CD4-positive, CD25-positive, alpha-beta regulatory T cell (primary cell): ENCODE measurements at regions not wholly inside any gene's neighbourhood (a gene's known extent, or its start where the extent isn't known, plus 50 kb on each side); places are given as distances from the start of the nearest gene placed in this dataset.

ENCODE experiments used
- ATAC-seq, 2 donors: fragments of 150-1000 bp; cut with Tn5 transposase; one replicate each; pipeline ENCODE4 v1.10.0; 2021; ENCODE audit warnings: low read depth in 2 of 2, moderate number of reproducible peaks in 2 of 2, moderate library complexity in 1 of 2
- DNase-seq, 3 donors: peaks; one replicate each; pipeline versions ENCODE4 v3.0.0 to v3.0.0-alpha.2; 2012 to 2022; ENCODE audit warnings: mixed read lengths in 1 of 3
- H3K27ac ChIP-seq: one replicate; pipeline ENCODE4 v1.7.0; 2013; ENCODE audit warnings: mild to moderate bottlenecking, low read length; ENCODE audit not compliant: insufficient read depth, poor library complexity, severe bottlenecking
- H3K27me3 ChIP-seq: one replicate; pipeline ENCODE4 v1.7.0; 2013; ENCODE audit warnings: low read length; ENCODE audit not compliant: control insufficient read depth, insufficient read depth
- H3K36me3 ChIP-seq: one replicate; pipeline ENCODE4 v1.7.0; 2013; ENCODE audit warnings: mild to moderate bottlenecking, low read length, moderate library complexity; ENCODE audit not compliant: control insufficient read depth, insufficient read depth
- H3K4me1 ChIP-seq: 2 replicates; pipeline ENCODE4 v1.7.0; 2013; ENCODE audit warnings: mild to moderate bottlenecking, low read length; ENCODE audit not compliant: insufficient read depth, control insufficient read depth, poor library complexity, severe bottlenecking
- H3K4me3 ChIP-seq: one replicate; pipeline ENCODE4 v1.7.0; 2013; ENCODE audit warnings: low read depth, mild to moderate bottlenecking, low read length, moderate library complexity
- H3K9me3 ChIP-seq, 2 experiments: 1 replicate in 1 of 2; 2 replicates in 1 of 2; pipeline ENCODE4 v1.7.0; 2013; ENCODE audit warnings: low read length in 2 of 2, mild to moderate bottlenecking in 1 of 2, moderate library complexity in 1 of 2; ENCODE audit not compliant: control insufficient read depth in 2 of 2
- H3K27ac Mint-ChIP-seq, 3 donors: one replicate each; pipeline ENCODE4 v1.8.0; 2020 to 2022; ENCODE audit warnings: mild to moderate bottlenecking in 3 of 3, mixed read lengths in 3 of 3, moderate library complexity in 2 of 3
- H3K27me3 Mint-ChIP-seq: one replicate; pipeline ENCODE4 v1.8.0; 2022; ENCODE audit warnings: mild to moderate bottlenecking, mixed read lengths
- H3K36me3 Mint-ChIP-seq: one replicate; pipeline ENCODE4 v1.8.0; 2020; ENCODE audit warnings: mixed read lengths
- H3K4me1 Mint-ChIP-seq, 4 donors: one replicate each; pipeline ENCODE4 v1.8.0; 2020 to 2022; ENCODE audit warnings: mixed read lengths in 4 of 4, mild to moderate bottlenecking in 1 of 4
- H3K4me3 Mint-ChIP-seq, 4 donors: one replicate each; pipeline ENCODE4 v1.8.0; 2020 to 2022; ENCODE audit warnings: mild to moderate bottlenecking in 4 of 4, mixed read lengths in 4 of 4, moderate library complexity in 3 of 4
- H3K9me3 Mint-ChIP-seq, 7 donors: one replicate each; pipeline ENCODE4 v1.8.0; 2020 to 2022; ENCODE audit warnings: mixed read lengths in 7 of 7, mild to moderate bottlenecking in 3 of 7, moderate library complexity in 2 of 7

- no peaks in the 10 kb centered on the region for H3K27me3 ChIP-seq
- no peak overlapping the region for H3K27ac Mint-ChIP-seq
- H3K9me3 Mint-ChIP-seq = peaks cover 0 to 3% (median 0%) of the 10 kb centered on the region in 7 donors
- no peaks in the 10 kb centered on the region for H3K4me1 ChIP-seq
- H3K27me3 Mint-ChIP-seq = no peaks in the 10 kb centered on the region
- H3K36me3 Mint-ChIP-seq = no peaks in the 10 kb centered on the region
- H3K27ac ChIP-seq = no peak overlapping the region
- no peaks in the 10 kb centered on the region for H3K4me1 Mint-ChIP-seq
- ATAC-seq (no peak), DNase-seq (no peak)
- no peaks in the 10 kb centered on the region for H3K36me3 ChIP-seq
- H3K9me3 ChIP-seq = no peaks in the 10 kb centered on the region
- no peak overlapping the region for H3K4me3 ChIP-seq
- no peak overlapping the region for H3K4me3 Mint-ChIP-seq
These were observed 268.7 kb upstream of the AGTR1 start for GRCh38 chr3:148428862-148429605.

DNA sequence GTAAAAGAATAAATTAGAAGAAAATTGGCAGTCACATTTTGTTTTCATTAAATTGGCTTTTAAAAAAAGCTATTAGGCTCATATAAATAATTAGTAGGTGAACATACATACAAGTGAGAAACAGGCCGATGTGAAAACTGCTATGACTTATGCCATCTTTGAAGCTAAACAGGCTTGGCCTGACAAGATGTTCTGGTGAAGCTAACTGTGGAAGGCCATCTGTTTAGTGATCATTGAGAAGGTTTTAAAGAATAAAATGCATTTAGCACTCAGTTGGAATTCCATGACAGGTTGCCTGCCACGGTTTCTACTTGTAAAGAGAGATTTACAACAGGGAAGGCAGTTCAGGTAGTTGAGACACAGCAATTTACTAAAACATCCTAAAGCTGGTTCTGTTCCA, 264.0 kb upstream of the AGTR1 start:
- DNase-seq (no peak), ATAC-seq (no peak)
- Mint-ChIP-seq H3K4me1 (no peaks in the 10 kb centered on the region), H3K27ac (no peak overlapping the region), H3K36me3 (no peaks in the 10 kb centered on the region), H3K4me3 (no peak overlapping the region), H3K27me3 (no peaks in the 10 kb centered on the region), H3K9me3 (peaks cover 0 to 3% (median 0%) of the 10 kb centered on the region in 7 donors)
- Histone ChIP-seq H3K4me1 (no peaks in the 10 kb centered on the region), H3K9me3 (no peaks in the 10 kb centered on the region), H3K36me3 (no peaks in the 10 kb centered on the region), H3K4me3 (no peak overlapping the region), H3K27ac (no peak overlapping the region), H3K27me3 (no peaks in the 10 kb centered on the region)

DNA sequence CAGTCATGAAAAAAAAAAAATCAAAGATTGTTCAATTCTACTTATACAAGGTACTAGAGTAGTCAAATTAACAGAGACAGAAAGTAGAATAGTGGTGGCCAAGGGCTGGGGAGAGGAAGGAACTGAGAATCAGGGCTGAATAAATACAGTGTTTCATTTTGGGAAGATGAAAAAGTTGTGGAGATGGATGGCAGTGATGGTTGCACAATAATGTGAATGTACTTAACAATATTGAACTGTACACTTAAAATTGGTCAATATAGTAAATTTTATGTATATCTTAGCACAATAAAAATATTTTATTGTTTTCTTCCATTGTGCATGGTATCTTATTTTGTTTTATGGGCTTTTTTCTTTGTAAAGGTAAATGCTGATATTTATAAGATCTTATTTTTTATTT, 262.2 kb upstream of the AGTR1 start:
- Mint-ChIP-seq H3K27me3 (no peaks in the 10 kb centered on the region), H3K27ac (no peak overlapping the region), H3K4me3 (no peak overlapping the region), H3K4me1 (no peaks in the 10 kb centered on the region), H3K9me3 (peaks cover 0 to 5% (median 0%) of the 10 kb centered on the region in 7 donors), H3K36me3 (no peaks in the 10 kb centered on the region)
- Histone ChIP-seq H3K9me3 (no peaks in the 10 kb centered on the region), H3K27me3 (no peaks in the 10 kb centered on the region), H3K27ac (no peak overlapping the region), H3K36me3 (no peaks in the 10 kb centered on the region), H3K4me1 (no peaks in the 10 kb centered on the region), H3K4me3 (no peak overlapping the region)
- no peak for DNase-seq
- ATAC-seq = no peak

- DNase-seq (no peak), ATAC-seq (no peak)
- no peaks in the 10 kb centered on the region for H3K9me3 ChIP-seq
- Mint-ChIP-seq H3K4me1 (no peaks in the 10 kb centered on the region), H3K36me3 (no peaks in the 10 kb centered on the region), H3K4me3 (no peak overlapping the region), H3K9me3 (peaks cover 0 to 4% (median 3%) of the 10 kb centered on the region in 7 donors), H3K27ac (no peak overlapping the region), H3K27me3 (peaks cover 6% of the 10 kb centered on the region)
- no peaks in the 10 kb centered on the region for H3K27me3 ChIP-seq
- no peak overlapping the region for H3K27ac ChIP-seq
- H3K4me1 ChIP-seq = no peaks in the 10 kb centered on the region
- no peaks in the 10 kb centered on the region for H3K36me3 ChIP-seq
- no peak overlapping the region for H3K4me3 ChIP-seq
These were observed 258.4 kb upstream of the AGTR1 start for GRCh38 chr3:148439254-148439822.

- H3K9me3 Mint-ChIP-seq = peaks cover 0 to 4% (median 3%) of the 10 kb centered on the region in 7 donors
- H3K4me1 Mint-ChIP-seq = no peaks in the 10 kb centered on the region
- no peak overlapping the region for H3K27ac ChIP-seq
- no peak overlapping the region for H3K27ac Mint-ChIP-seq
- no peak overlapping the region for H3K4me3 Mint-ChIP-seq
- H3K9me3 ChIP-seq = no peaks in the 10 kb centered on the region
- no peak for DNase-seq
- no peak for ATAC-seq
- no peak overlapping the region for H3K4me3 ChIP-seq
- H3K27me3 ChIP-seq = no peaks in the 10 kb centered on the region
- no peaks in the 10 kb centered on the region for H3K4me1 ChIP-seq
- no peaks in the 10 kb centered on the region for H3K36me3 Mint-ChIP-seq
- peaks cover 6% of the 10 kb centered on the region for H3K27me3 Mint-ChIP-seq
- H3K36me3 ChIP-seq = no peaks in the 10 kb centered on the region
These were observed 256.5 kb upstream of the AGTR1 start for GRCh38 chr3:148441191-148441590.

DNA sequence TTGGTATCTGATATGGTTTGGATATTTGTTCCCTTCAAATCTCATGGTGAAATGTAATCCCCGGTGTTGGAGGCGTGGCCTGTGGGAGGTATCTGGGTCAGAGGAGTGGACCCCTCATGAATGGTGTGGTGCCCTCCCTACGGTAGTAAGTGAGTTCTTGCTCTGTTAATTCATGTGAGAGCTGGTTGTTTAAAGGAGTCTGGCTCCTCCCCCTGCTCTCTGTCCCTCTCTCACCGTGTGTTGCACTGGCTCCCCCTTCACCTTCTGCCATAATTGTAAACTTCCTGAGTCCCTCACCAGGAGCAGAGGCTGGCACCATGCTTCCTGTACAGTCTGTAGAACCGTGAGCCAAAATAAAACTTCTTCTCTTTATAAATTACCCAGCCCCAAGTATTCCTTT, 246.9 kb upstream of the AGTR1 start:
- Mint-ChIP-seq H3K36me3 (no peaks in the 10 kb centered on the region), H3K9me3 (peaks cover 0 to 2% (median 0%) of the 10 kb centered on the region in 7 donors), H3K27me3 (no peaks in the 10 kb centered on the region), H3K27ac (no peak overlapping the region), H3K4me3 (no peak overlapping the region), H3K4me1 (no peaks in the 10 kb centered on the region)
- ATAC-seq (no peak), DNase-seq (no peak)
- Histone ChIP-seq H3K4me3 (no peak overlapping the region), H3K4me1 (no peaks in the 10 kb centered on the region), H3K36me3 (no peaks in the 10 kb centered on the region), H3K27me3 (no peaks in the 10 kb centered on the region), H3K27ac (no peak overlapping the region), H3K9me3 (no peaks in the 10 kb centered on the region)

- no peaks in the 10 kb centered on the region for H3K27me3 ChIP-seq
- H3K4me3 Mint-ChIP-seq = no peak overlapping the region
- no peak overlapping the region for H3K27ac Mint-ChIP-seq
- DNase-seq (no peak), ATAC-seq (no peak)
- H3K27me3 Mint-ChIP-seq = no peaks in the 10 kb centered on the region
- H3K4me1 ChIP-seq = no peaks in the 10 kb centered on the region
- peaks cover 0 to 2% (median 0%) of the 10 kb centered on the region in 7 donors for H3K9me3 Mint-ChIP-seq
- H3K4me1 Mint-ChIP-seq = no peaks in the 10 kb centered on the region
- H3K36me3 ChIP-seq = no peaks in the 10 kb centered on the region
- H3K27ac ChIP-seq = no peak overlapping the region
- H3K36me3 Mint-ChIP-seq = no peaks in the 10 kb centered on the region
- H3K4me3 ChIP-seq = no peak overlapping the region
- H3K9me3 ChIP-seq = no peaks in the 10 kb centered on the region
These were observed 245.7 kb upstream of the AGTR1 start for GRCh38 chr3:148451969-148452368.

DNA sequence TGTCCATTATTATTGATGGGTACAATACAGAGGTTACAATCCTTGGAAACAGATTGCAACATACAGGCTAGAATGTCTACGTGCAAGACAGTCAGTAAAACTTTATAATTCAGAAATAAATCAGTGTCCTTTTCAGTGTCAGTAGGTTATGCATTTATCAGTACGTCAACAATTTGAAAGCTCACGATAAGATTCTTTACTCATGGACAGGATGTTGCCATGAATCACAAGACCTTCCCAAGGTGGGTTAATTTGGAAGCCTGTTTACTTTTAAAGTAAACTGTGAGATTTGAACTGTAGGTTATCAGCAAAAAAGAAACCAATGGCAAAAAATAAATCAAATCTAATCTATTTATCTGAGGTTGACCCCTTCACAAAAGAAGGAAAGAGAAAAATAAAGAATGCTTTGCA, 243.9 kb upstream of the AGTR1 start:
- no peaks in the 10 kb centered on the region for H3K27me3 Mint-ChIP-seq
- H3K27ac Mint-ChIP-seq = no peak overlapping the region

More for the DNA sequence above, 243.9 kb upstream of the AGTR1 start:
- Histone ChIP-seq H3K27me3 (no peaks in the 10 kb centered on the region), H3K27ac (no peak overlapping the region), H3K4me3 (no peak overlapping the region), H3K9me3 (no peaks in the 10 kb centered on the region), H3K36me3 (no peaks in the 10 kb centered on the region), H3K4me1 (no peaks in the 10 kb centered on the region)
- Mint-ChIP-seq H3K36me3 (no peaks in the 10 kb centered on the region), H3K4me1 (no peaks in the 10 kb centered on the region), H3K9me3 (peaks cover 0 to 2% (median 0%) of the 10 kb centered on the region in 7 donors), H3K4me3 (no peak overlapping the region)
- ATAC-seq = no peak
- DNase-seq = no peak
